KOPT-K1 (cell line): ENCODE measurements at regions not wholly inside any gene's neighbourhood (a gene's known extent, or its start where the extent isn't known, plus 50 kb on each side); places are given as distances from the start of the nearest gene placed in this dataset.

ENCODE experiments used
- H3K27ac ChIP-seq: fragments of 200-600 bp; sonication (generic); 2 replicates; pipeline ENCODE4 v1.5.1; 2016; ENCODE audit warnings: antibody characterized with exemption, mild to moderate bottlenecking, low read depth, low read length; ENCODE audit not compliant: poor library complexity, severe bottlenecking
- H3K36me3 ChIP-seq: fragments of 200-600 bp; sonication (generic); 2 replicates; pipeline ENCODE4 v1.5.1; 2017; ENCODE audit warnings: antibody characterized with exemption, mild to moderate bottlenecking, low read length, moderate library complexity; ENCODE audit not compliant: insufficient read depth
- H3K9me3 ChIP-seq: fragments of 200-600 bp; sonication (generic); 2 replicates; pipeline ENCODE4 v1.5.1; 2017; ENCODE audit warnings: antibody characterized with exemption, low read length, mild to moderate bottlenecking; ENCODE audit not compliant: insufficient read depth, poor library complexity, severe bottlenecking

DNA sequence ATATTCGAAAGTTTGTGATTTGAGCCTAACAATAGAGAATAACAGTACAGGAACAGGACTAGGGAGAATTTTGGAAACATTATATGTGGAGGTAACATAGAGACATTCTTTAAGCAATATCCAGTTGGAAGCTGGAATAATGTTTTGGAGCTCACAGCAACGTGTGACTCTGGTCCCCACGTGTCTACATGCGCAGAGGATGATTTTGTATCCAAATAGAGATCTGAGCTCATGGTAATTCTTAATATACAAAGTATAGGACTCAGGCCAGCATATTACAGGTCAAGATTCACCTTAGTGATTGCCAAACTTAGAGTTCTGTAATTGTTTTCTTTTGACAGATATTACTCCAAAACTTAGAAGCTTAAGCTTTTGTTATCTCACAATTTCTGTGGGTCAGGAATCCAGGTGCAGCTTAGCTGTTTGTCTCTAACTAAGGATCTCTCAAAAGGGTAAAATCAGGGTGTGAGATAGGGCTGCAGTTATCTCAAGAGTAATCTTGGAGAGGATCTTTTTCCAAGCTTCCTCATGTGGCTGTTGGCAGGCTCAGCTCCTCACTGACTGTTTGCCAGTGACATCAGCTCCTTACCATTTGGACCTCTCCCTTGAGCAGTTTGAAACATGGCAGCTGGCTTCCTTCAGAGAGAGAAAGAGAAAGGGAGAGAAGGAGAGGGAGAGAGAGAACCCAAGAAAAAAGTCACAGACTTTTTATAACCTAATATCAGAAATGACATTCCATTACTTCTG, 272.0 kb upstream of the ZNF462 start:
- Histone ChIP-seq H3K9me3 (no peaks in the 10 kb centered on the region), H3K27ac (no peak overlapping the region), H3K36me3 (no peaks in the 10 kb centered on the region)

DNA sequence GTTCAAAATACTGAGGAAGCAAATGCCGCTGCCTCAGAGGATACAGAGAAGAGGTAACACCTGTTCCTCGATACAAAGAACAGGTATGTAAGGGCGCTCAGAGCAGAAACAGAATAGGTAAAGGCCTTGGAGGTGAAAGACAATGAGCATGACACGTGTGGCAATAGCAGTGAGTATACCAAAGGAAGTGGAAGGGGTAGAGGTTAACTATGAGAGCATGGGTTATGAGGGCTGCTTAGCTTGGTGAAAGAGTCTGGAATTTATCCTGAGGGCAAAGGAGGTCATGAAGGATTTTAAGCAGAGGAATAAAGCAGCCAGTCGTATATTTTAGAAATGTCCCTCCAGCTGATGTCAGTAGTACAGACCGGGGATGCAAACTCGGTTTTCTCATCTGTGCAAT, 269.8 kb upstream of the ZNF462 start:
- no peak overlapping the region for H3K27ac ChIP-seq

DNA sequence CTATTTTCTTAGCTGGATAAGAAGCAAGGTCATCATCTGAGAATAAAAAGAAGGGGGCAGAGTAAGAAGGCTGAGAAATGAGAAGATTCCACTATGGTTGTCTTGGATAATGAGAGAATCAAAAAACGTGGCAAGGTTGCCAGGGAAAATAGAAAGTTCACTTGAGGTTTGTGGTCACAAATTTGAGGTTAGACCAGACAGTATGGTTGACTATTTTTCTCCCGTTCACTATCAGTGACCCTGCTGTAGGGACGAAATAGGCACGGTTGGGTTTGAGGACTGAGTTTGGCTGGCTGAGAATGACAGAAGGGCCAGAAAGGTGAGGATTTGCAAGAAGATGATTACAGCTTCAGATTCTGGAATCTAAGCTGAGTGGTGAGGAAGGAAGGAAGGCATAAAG, 266.0 kb upstream of the ZNF462 start:
- Histone ChIP-seq H3K36me3 (no peaks in the 10 kb centered on the region), H3K27ac (no peak overlapping the region), H3K9me3 (no peaks in the 10 kb centered on the region)

More for the DNA sequence above, 269.8 kb upstream of the ZNF462 start:
- no peaks in the 10 kb centered on the region for H3K9me3 ChIP-seq
- no peaks in the 10 kb centered on the region for H3K36me3 ChIP-seq

DNA sequence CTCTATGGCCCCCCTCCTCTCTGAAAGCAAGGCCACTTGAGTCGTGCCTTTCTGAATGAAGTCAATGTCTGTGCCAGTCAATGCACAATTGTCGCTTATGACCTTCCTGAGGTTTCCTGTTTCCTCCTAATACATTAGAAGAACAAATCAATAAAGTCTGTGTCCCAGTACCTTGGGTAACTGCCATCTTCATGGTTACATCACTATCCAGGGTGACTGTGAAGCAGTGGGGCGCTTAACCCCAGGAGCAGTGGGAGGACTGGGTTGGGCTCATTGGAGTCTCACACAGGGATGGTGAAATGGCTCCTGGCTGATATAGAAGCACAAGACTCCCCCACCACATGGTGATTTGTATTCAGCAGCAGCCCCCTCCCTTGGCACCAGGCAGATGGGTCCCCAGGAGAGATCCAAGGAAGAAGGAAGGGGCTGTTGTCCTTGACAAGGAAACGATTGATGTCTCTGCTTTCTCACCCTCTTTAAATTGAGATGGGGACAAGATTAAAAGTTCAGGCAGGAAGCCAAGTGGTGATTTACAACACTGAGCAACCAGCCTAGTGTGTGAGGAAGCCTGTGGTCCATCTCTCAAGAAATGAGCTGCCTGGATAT, 261.9 kb upstream of the ZNF462 start:
- Histone ChIP-seq H3K9me3 (no peaks in the 10 kb centered on the region), H3K36me3 (no peaks in the 10 kb centered on the region), H3K27ac (no peak overlapping the region)

DNA sequence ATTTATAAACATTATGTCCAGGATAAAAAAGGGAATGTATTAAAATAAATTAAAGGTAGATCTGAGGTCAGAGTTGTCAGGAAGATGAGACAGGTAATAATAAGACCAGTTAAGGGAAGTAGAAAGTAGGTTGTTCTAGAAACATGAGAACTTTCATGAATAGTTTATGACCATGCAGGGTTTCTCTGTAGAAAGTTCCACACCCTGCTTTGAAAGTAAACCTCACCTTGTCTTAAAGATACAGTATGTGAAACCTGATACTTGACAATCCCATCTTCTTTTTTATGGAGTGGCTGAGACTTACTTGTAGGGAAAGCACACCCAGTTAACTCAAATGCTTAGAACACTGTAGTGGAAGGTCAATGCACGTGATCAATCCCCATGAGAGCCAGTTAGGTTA, 260.6 kb upstream of the ZNF462 start:
- Histone ChIP-seq H3K27ac (no peak overlapping the region), H3K36me3 (no peaks in the 10 kb centered on the region), H3K9me3 (no peaks in the 10 kb centered on the region)

DNA sequence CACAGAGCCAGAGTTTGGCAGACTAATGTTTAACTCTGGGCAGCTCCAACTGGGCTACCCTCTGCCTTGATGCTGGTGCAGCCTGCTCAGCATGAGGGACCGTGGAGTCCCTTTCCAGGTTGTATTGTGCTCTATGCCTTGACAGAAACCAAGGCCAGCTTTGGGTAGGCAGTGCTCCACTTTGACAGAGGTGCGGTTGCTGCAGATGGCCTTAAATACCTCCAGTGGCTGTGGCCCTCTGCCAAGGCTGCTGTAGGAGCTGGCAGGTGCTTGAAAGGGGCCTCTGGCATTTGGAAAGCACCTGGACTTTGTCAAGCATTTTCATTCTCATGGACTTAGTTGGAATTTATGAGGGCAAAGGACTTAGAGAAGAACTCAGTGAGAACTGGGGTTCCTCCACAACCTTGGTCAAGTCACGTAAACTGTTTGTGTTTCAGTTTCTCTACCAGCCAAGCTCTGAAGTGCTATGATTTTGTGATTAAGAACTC, 249.7 kb upstream of the ZNF462 start:
- no peak overlapping the region for H3K27ac ChIP-seq
- H3K36me3 ChIP-seq = no peaks in the 10 kb centered on the region

DNA sequence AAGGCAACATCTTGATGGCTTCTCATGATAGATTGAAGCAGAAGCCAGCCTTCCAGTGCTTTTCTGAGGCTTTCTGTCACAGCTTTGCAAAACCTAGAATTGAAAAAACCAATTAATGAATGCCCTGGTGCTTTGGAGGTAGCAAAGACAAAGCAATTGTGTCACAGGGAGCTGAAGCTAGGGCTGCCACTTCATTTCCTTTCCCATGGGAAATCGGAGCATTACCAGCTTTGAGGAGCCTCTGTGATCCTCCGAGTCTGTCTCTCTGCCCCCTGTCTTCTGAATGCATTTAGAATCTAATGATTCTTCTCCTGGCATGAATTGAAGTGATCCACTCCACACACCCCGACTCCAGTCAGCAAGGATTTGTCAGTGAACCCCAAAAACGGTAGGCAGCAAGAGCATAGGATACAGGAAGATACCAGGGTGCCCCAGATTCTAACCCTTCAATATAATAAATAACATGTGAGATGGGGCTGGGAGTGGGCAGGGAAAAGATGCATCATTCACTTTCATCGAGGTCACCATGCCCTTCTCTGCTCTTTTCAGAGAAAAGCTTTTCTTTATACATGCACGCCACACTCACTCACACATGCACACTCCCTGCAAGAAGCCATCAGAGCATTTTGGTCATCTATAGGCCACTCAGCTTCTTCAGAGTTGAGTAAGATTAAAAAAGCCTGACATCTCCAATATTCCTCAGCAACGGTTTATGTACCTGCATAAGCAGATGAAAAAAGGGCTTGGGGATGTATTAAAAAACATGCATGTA, 247.7 kb upstream of the ZNF462 start:
- H3K27ac ChIP-seq = no peak overlapping the region
- no peaks in the 10 kb centered on the region for H3K9me3 ChIP-seq
- no peaks in the 10 kb centered on the region for H3K36me3 ChIP-seq

More for the DNA sequence above, 249.7 kb upstream of the ZNF462 start:
- H3K9me3 ChIP-seq = no peaks in the 10 kb centered on the region

DNA sequence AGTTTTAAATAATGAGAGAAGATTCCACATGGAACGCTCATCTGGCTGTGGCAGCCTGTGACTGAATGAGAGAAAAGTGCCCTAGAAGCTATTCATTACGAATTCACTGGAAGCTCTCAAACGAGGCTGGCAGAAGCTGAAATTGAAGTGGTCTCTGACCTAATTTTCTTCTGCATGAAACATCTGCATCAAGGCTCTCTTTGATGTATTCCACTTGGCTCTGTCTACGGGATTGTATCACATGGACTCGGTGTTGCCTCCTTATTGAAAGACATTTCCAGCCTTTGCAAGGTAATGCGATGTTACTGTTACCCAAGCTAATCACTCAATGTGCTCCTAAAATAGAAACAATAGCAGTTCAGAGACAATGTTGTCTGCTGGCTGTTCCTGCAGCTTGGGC, 246.9 kb upstream of the ZNF462 start:
- Histone ChIP-seq H3K27ac (no peak overlapping the region), H3K36me3 (no peaks in the 10 kb centered on the region), H3K9me3 (no peaks in the 10 kb centered on the region)

DNA sequence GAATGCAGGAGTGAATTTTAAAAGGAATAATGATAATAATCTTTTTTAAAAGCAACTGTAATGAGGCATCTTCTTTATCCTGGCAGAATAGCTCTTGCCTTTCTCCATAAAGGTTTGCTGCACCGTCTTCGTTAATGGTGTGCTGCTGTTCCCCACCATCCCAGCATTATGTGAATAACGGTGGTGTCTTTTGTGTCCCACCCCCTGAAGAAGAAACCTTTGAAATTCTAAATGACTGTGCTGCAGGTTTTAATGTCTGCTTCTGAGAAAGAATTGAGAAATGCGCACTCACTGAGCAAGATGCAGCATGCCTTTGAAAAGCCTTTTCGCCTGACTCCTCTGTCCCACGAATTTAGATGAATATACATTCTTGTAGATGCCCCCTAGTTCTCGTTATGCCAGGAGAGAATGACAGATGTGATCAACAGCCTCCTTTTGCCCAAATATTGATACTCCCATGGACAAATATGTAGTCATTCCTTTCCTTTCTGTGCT, 246.1 kb upstream of the ZNF462 start:
- Histone ChIP-seq H3K9me3 (no peaks in the 10 kb centered on the region), H3K27ac (no peak overlapping the region), H3K36me3 (no peaks in the 10 kb centered on the region)

DNA sequence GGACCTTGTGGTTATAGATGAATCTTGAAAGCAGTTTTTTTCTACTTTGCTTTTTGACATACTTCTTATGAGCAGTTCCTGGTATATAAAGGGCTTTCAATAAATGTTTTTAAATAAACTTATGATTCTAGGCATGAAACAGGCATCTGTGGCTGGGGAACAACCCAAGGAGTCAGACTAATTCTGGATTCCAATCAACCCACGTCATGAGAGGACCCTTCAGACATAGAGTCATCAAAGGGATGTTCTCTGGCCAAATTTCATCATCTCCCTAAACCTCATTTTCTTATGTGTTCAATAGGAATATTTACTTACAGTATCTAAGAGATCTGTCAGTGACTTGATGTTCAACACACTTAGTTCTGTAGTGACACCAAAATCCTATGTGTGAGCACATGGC, 243.8 kb upstream of the ZNF462 start:
- Histone ChIP-seq H3K27ac (no peak overlapping the region), H3K36me3 (no peaks in the 10 kb centered on the region), H3K9me3 (no peaks in the 10 kb centered on the region)

DNA sequence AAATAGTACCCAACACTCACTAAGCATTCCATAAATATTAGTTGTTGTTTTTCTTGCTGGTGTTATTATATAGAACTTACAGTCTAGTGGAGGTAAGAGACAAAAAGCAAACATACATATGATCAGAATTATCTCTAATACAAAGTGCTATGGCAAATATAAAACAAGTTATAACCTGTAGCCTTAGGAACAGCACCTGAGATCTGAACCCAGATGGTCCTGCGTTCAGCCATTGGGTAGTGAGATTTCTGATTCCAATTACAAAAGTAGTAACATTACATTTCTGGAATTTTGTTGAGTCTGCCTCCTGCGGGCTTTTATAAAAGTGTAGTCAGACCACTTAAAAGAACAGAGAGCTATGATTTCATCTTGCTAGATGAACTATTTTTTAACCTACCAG, 242.9 kb upstream of the ZNF462 start:
- H3K9me3 ChIP-seq = no peaks in the 10 kb centered on the region
- no peak overlapping the region for H3K27ac ChIP-seq
- no peaks in the 10 kb centered on the region for H3K36me3 ChIP-seq

DNA sequence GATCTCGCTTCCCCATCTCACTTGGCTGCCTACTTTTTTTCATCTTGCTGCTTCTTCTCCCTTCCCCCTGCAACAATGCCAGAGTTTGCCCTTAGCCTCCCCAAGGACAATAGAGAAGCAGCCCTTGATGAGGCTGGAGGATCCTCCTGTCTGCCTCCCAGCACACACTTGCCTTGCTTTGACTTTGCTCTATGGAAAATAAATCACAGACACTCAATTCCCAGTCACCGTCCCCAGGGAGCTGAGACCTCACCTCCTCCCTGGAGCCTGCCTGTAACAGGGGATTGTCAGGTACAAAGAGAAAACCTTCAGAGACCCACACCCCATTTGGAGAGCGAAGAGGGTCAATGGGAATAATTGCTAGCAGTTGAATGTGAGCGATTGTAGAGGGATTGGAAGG, 242.1 kb upstream of the ZNF462 start:
- Histone ChIP-seq H3K9me3 (no peaks in the 10 kb centered on the region), H3K36me3 (no peaks in the 10 kb centered on the region), H3K27ac (no peak overlapping the region)

DNA sequence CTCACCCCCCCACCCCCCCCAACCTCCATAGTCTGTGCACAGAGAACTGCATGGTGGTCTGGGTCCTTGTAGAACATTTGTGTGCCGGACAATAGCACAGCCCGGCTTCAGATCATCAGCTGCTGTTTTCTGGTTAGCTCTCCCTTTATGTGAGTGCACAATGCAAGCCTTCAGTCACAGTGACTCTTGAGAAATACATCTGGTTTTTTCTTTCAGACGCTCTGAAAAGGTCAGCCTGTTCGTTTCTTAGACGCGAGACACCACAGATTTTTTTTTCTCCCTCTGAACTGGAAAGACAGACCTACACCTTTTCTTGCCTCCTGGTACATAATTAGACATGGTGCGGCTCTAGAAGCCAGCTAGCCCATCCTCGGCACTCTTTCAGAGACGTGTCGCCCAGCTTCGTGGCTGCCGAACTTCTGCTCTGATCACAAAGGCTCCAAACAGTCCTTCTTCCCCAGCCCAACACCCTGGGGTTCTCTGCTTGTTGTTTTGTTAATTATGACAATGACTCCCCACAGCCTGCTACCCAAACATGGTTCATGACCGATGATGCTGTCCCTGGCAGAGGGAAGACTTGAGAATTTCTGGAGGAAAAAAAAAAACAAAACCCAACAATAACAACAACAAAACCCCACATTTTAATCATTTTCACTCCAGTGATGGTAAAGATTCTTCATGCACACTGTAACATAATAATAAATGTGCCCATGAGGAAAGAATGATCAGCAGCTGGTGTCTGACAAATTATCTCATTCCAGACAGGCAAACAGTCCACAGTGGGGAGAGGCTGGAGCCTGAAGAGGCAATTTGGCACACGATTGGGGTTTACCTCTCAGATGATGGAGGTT, 241.4 kb upstream of the ZNF462 start:
- no peak overlapping the region for H3K27ac ChIP-seq
- no peaks in the 10 kb centered on the region for H3K36me3 ChIP-seq
- no peaks in the 10 kb centered on the region for H3K9me3 ChIP-seq

DNA sequence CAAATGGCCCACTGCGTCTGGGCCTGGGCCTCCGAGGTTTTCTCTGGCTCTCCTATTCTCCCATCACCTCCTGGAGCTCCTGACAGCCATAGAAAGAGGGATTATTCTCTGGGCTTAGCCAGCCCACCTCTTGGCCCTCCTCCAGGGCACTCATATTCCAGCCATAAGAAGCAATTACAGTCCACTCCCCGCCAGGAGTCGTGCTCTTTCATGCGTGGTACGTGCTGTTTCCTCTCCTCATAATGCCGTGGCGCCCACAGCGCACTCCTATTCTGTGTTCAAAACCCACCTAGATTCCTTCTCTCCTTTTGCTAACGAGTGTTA, 240.8 kb upstream of the ZNF462 start:
- H3K27ac ChIP-seq = no peak overlapping the region
- H3K36me3 ChIP-seq = no peaks in the 10 kb centered on the region
- H3K9me3 ChIP-seq = no peaks in the 10 kb centered on the region

DNA sequence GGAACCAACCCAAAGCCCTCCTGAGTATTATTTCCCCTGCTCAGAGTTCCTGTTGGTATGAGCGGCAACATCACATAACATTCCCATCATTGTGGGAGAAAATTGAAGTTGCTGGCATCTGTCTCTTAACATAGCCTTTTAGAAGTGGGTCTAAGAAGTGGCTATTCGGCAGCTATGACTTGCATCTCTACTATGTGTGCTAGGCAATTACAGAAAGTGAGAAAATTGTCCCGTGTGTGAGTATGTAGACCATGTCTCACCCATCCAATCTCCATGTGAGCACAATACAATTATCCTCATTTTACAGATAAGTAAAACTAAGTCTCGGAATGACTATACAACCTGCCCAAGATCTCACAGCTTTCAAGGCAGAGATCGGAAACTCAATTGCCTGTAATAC, 239.4 kb upstream of the ZNF462 start:
- H3K9me3 ChIP-seq = no peaks in the 10 kb centered on the region
- H3K36me3 ChIP-seq = no peaks in the 10 kb centered on the region
- no peak overlapping the region for H3K27ac ChIP-seq
